Fibroblast of the aortic adventitia (primary cell): ENCODE measurements at regions not wholly inside any gene's neighbourhood (a gene's known extent, or its start where the extent isn't known, plus 50 kb on each side); places are given as distances from the start of the nearest gene placed in this dataset.

ENCODE experiments used
- DNase-seq: peaks from one replicate; pipeline ENCODE4 v3.0.0-alpha.2; 2010; ENCODE audit warnings: low read depth
- H3K4me3 ChIP-seq: 2 replicates; pipeline ENCODE4 v1.5.1; 2011; ENCODE audit warnings: low read depth, mild to moderate bottlenecking, control low read depth, low read length, moderate library complexity
- CTCF ChIP-seq: IDR thresholded peaks from 2 replicates; pipeline ENCODE4 v1.5.1; 2011; ENCODE audit warnings: mild to moderate bottlenecking, low read length, control low read depth, inconsistent platforms; ENCODE audit not compliant: insufficient read depth

GRCh38 chr3:177538750-177539730, 341.8 kb upstream of the TBL1XR1 start:
- TF ChIP-seq CTCF = no peak
- H3K4me3 ChIP-seq = no peak overlapping the region
- no peak for DNase-seq

DNA sequence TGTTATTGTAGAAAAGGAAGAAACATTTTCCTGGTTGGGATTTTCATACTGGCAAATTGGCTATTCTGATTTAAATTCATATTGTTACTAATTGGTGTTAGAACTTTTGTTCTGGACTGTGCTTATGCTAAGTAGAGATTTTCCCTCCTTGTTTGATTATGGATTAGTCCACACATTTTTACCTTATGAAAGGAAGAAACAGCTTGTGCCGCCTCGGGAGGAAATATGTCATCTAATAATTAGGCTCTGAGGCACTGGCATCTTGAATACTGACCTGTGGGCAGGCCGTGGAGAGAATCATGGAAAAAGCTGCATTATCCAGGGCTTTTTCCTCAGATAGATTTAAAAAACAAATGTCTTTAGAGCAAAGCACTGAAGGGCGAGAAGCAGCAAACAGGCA, 344.3 kb upstream of the TBL1XR1 start:
- H3K4me3 ChIP-seq = no peak overlapping the region
- TF ChIP-seq CTCF = no peak
- DNase-seq = no peak

DNA sequence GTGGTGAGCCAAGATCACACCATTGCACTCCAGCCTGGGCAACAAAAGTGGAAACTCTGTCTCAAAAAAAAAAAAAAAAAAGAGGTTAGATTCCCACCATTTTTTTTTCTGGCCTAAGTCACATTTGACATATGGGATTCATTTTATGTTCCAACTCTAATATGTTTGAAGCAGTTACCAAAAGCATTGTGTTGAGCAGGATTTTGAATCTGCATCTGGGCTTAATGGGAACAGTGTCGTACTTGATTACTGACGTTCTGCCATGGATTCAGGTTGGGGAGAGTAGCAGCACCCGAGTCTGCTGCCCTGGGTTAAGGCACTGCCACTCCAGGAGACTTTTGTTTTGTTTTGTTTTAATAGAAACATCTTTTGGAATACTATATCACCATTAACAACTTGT, 348.7 kb upstream of the TBL1XR1 start:
- TF ChIP-seq CTCF = no peak
- no peak for DNase-seq

DNA sequence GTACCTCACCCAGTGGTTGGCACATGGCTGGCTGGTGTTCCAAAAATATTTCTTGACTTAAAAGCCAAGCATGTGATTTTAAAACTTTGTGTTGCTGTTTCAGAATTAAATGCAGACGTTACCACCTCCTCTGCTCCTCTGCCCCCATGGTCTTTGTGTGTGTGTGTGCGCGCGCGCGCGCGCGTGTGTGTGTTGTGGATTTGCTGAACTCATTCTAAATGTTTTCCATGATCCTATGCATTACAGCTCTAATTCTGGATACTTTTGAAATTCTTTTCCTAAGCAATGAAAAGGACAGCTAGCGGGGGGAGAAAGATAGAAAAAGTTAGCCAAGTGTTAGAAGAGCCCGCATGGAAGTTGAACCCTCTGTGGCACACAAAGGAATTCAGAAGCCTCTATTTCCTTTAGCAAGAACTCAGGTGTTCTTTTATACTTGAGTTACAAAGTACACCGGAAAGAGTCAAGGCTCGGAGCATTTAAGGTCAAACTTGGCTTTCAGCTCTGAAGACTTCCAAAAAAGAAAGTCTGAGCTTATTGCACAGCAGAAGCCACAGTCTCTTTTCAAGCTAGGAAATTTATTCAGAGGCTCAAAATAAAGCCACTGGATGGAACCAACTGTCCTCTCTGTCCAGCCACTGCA, 350.5 kb upstream of the TBL1XR1 start:
- TF ChIP-seq CTCF = no peak
- no peak overlapping the region for H3K4me3 ChIP-seq
- DNase-seq = no peak

More for the DNA sequence above, 348.7 kb upstream of the TBL1XR1 start:
- H3K4me3 ChIP-seq = no peak overlapping the region

DNA sequence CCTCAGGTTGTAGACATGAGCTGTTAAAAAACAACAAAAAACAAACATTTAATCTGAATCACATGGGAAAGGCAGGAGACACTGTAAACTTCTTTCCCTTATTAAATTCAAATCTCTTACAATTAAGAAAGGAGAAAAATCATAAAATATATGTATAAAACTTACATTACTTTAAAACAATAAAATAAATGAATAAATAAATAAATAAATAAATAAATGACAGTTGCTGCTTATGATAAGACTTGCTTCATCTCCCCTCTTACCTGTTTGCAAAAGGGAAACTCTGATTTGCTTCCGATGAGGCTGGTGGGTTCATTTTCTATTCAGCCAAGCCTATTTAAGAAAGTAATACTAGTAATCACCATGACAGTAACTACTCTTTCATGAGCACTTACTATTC, 353.4 kb upstream of the TBL1XR1 start:
- DNase-seq = no peak
- no peak overlapping the region for H3K4me3 ChIP-seq
- no peak for TF ChIP-seq CTCF

DNA sequence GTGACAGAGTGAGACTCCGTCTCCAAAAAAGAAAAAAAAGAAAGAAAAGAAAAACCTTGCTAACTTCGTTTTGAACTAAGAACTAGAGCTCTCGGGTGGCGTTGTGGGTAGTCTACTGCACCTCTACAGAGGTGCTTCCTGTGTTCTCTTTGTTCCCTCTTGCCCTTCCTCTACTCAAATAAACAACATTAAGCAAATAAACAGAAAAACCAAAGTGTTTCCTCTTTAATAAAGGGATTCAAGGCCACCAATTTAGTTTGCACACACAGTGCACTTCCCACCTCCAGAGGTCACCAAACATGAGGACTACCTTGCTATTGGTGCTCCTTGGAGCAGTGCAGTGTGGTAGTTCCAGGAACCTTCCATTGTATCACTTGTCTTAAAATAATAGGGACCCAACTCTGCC, 354.2 kb upstream of the TBL1XR1 start:
- TF ChIP-seq CTCF = no peak
- H3K4me3 ChIP-seq = no peak overlapping the region
- no peak for DNase-seq
